ENCODE measurements at regions not wholly inside any gene's neighbourhood (a gene's known extent, or its start where the extent isn't known, plus 50 kb on each side); places are given as distances from the start of the nearest gene placed in this dataset.

- TF ChIP-seq EZH2 (IDR thresholded peaks at IDR 0.05; ENCODE audit: low read length, missing control alignments): no peak
- H2AFZ ChIP-seq (ENCODE audit: low read length): no peak overlapping the region
- no peaks in the 10 kb centered on the region for H3K36me3 ChIP-seq (ENCODE audit: control insufficient read depth, insufficient read depth, low read length)
- peaks cover 2% of the 10 kb centered on the region for H3K4me1 ChIP-seq (ENCODE audit: control insufficient read depth, extremely low read depth, insufficient read depth, low read length)
- no peaks in the 10 kb centered on the region for H3K9me3 ChIP-seq (ENCODE audit: control insufficient read depth, insufficient read depth, low read depth, low read length)
- no peak overlapping the region for H3K4me2 ChIP-seq (ENCODE audit: extremely low read depth, insufficient read depth, low read length)
- H3K27me3 ChIP-seq (ENCODE audit: control insufficient read depth, insufficient read depth, low read length): no peaks in the 10 kb centered on the region
- no peak overlapping the region for H3K27ac ChIP-seq (ENCODE audit: insufficient read depth, low read length)
- H4K20me1 ChIP-seq (ENCODE audit: control insufficient read depth, extremely low read depth, insufficient read depth, low read length): no peaks in the 10 kb centered on the region
- H3K79me2 ChIP-seq (ENCODE audit: control insufficient read depth, insufficient read depth, low read length): no peaks in the 10 kb centered on the region
- DNase-seq (ENCODE audit: low read depth in 2 of 2): peak in 1 of 2 donors; percentile 8
- no peak overlapping the region for H3K9ac ChIP-seq (ENCODE audit: insufficient read depth, low read length)
- no peak overlapping the region for H3K4me3 ChIP-seq (replicated peaks in 1 of 4; ENCODE audit: control extremely low read depth in 1 of 4, insufficient read depth in 1 of 4, low read depth in 3 of 4, low read length in 4 of 4)
Observed at GRCh38 chr2:226136739-226137138, 662.9 kb downstream of the IRS1 start.

- H3K4me1 ChIP-seq (ENCODE audit: control insufficient read depth, extremely low read depth, insufficient read depth, low read length): peaks cover 2% of the 10 kb centered on the region
- H3K9ac ChIP-seq (ENCODE audit: insufficient read depth, low read length): no peak overlapping the region
- no peaks in the 10 kb centered on the region for H4K20me1 ChIP-seq (ENCODE audit: control insufficient read depth, extremely low read depth, insufficient read depth, low read length)
- no peaks in the 10 kb centered on the region for H3K9me3 ChIP-seq (ENCODE audit: control insufficient read depth, insufficient read depth, low read depth, low read length)
- no peaks in the 10 kb centered on the region for H3K27me3 ChIP-seq (ENCODE audit: control insufficient read depth, insufficient read depth, low read length)
- TF ChIP-seq EZH2 (IDR thresholded peaks at IDR 0.05; ENCODE audit: low read length, missing control alignments) (no peak), CTCF (conservative IDR thresholded peaks at IDR 0.05 in 1 of 2, IDR thresholded peaks at IDR 0.05 in 1 of 2; ENCODE audit: low read depth in 1 of 2, low read length in 2 of 2) (no peak)
- H2AFZ ChIP-seq (ENCODE audit: low read length): no peak overlapping the region
- no peaks in the 10 kb centered on the region for H3K36me3 ChIP-seq (ENCODE audit: control insufficient read depth, insufficient read depth, low read length)
- no peak for DNase-seq (ENCODE audit: low read depth in 2 of 2)
- no peak overlapping the region for H3K4me2 ChIP-seq (ENCODE audit: extremely low read depth, insufficient read depth, low read length)
- no peak overlapping the region for H3K27ac ChIP-seq (ENCODE audit: insufficient read depth, low read length)
- no peaks in the 10 kb centered on the region for H3K79me2 ChIP-seq (ENCODE audit: control insufficient read depth, insufficient read depth, low read length)
- no peak overlapping the region for H3K4me3 ChIP-seq (replicated peaks in 1 of 4; ENCODE audit: control extremely low read depth in 1 of 4, insufficient read depth in 1 of 4, low read depth in 3 of 4, low read length in 4 of 4)
Observed at GRCh38 chr2:226135861-226136548, 663.6 kb downstream of the IRS1 start.

GRCh38 chr2:226132323-226133215 lies 667.1 kb downstream of the IRS1 start:
- Histone ChIP-seq H3K36me3 (ENCODE audit: control insufficient read depth, insufficient read depth, low read length) (no peaks in the 10 kb centered on the region), H3K79me2 (ENCODE audit: control insufficient read depth, insufficient read depth, low read length) (no peaks in the 10 kb centered on the region), H4K20me1 (ENCODE audit: control insufficient read depth, extremely low read depth, insufficient read depth, low read length) (no peaks in the 10 kb centered on the region), H3K9ac (ENCODE audit: insufficient read depth, low read length) (no peak overlapping the region), H2AFZ (ENCODE audit: low read length) (no peak overlapping the region), H3K9me3 (ENCODE audit: control insufficient read depth, insufficient read depth, low read depth, low read length) (no peaks in the 10 kb centered on the region), H3K27ac (ENCODE audit: insufficient read depth, low read length) (no peak overlapping the region), H3K4me1 (ENCODE audit: control insufficient read depth, extremely low read depth, insufficient read depth, low read length) (peaks cover 1% of the 10 kb centered on the region), H3K4me2 (ENCODE audit: extremely low read depth, insufficient read depth, low read length) (no peak overlapping the region), H3K27me3 (ENCODE audit: control insufficient read depth, insufficient read depth, low read length) (no peaks in the 10 kb centered on the region), H3K4me3 (replicated peaks in 1 of 4; ENCODE audit: control extremely low read depth in 1 of 4, insufficient read depth in 1 of 4, low read depth in 3 of 4, low read length in 4 of 4) (no peak overlapping the region)
- TF ChIP-seq CTCF (conservative IDR thresholded peaks at IDR 0.05 in 1 of 2, IDR thresholded peaks at IDR 0.05 in 1 of 2; ENCODE audit: low read depth in 1 of 2, low read length in 2 of 2): no peak
- DNase-seq (ENCODE audit: low read depth in 2 of 2): no peak
